ENCODE measurements at regions not wholly inside any gene's neighbourhood (a gene's known extent, or its start where the extent isn't known, plus 50 kb on each side); places are given as distances from the start of the nearest gene placed in this dataset.

GRCh38 chr3:76886761-76887500 is 153.0 kb upstream of the ROBO2 start:
- TF ChIP-seq, protein P1, sequence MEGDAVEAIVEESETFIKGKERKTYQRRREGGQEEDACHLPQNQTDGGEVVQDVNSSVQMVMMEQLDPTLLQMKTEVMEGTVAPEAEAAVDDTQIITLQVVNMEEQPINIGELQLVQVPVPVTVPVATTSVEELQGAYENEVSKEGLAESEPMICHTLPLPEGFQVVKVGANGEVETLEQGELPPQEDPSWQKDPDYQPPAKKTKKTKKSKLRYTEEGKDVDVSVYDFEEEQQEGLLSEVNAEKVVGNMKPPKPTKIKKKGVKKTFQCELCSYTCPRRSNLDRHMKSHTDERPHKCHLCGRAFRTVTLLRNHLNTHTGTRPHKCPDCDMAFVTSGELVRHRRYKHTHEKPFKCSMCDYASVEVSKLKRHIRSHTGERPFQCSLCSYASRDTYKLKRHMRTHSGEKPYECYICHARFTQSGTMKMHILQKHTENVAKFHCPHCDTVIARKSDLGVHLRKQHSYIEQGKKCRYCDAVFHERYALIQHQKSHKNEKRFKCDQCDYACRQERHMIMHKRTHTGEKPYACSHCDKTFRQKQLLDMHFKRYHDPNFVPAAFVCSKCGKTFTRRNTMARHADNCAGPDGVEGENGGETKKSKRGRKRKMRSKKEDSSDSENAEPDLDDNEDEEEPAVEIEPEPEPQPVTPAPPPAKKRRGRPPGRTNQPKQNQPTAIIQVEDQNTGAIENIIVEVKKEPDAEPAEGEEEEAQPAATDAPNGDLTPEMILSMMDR (IDR thresholded peaks at IDR 0.05), result no peak
- no peak for TF ChIP-seq SIN3A (IDR thresholded peaks at IDR 0.05; ENCODE audit: borderline replicate concordance, insufficient read depth, low read depth, low read length)
- TF ChIP-seq, protein P2, sequence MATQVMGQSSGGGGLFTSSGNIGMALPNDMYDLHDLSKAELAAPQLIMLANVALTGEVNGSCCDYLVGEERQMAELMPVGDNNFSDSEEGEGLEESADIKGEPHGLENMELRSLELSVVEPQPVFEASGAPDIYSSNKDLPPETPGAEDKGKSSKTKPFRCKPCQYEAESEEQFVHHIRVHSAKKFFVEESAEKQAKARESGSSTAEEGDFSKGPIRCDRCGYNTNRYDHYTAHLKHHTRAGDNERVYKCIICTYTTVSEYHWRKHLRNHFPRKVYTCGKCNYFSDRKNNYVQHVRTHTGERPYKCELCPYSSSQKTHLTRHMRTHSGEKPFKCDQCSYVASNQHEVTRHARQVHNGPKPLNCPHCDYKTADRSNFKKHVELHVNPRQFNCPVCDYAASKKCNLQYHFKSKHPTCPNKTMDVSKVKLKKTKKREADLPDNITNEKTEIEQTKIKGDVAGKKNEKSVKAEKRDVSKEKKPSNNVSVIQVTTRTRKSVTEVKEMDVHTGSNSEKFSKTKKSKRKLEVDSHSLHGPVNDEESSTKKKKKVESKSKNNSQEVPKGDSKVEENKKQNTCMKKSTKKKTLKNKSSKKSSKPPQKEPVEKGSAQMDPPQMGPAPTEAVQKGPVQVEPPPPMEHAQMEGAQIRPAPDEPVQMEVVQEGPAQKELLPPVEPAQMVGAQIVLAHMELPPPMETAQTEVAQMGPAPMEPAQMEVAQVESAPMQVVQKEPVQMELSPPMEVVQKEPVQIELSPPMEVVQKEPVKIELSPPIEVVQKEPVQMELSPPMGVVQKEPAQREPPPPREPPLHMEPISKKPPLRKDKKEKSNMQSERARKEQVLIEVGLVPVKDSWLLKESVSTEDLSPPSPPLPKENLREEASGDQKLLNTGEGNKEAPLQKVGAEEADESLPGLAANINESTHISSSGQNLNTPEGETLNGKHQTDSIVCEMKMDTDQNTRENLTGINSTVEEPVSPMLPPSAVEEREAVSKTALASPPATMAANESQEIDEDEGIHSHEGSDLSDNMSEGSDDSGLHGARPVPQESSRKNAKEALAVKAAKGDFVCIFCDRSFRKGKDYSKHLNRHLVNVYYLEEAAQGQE (IDR thresholded peaks at IDR 0.05; ENCODE audit: insufficient read depth in 1 of 2, low read depth in 2 of 2, low read length in 1 of 2), result no peak
- TF ChIP-seq POLR2AphosphoS5 (IDR thresholded peaks at IDR 0.05; ENCODE audit: low read depth, low read length), result no peak

Measured in Panc1 (cell line).